HG03280 (cell line): ENCODE measurements at regions not wholly inside any gene's neighbourhood (a gene's known extent, or its start where the extent isn't known, plus 50 kb on each side); places are given as distances from the start of the nearest gene placed in this dataset.
"Not testable (repeated sequence)": the region's sequence is repeated elsewhere in the genome, so short reads cannot be mapped to it uniquely, and the experiment has no call there.

ENCODE experiments used
- ATAC-seq: cut with Tn5 transposase; IDR thresholded peaks from one replicate; pipeline ENCODE4 v1.9.1; 2021; ENCODE audit warnings: mild to moderate bottlenecking, moderate library complexity; ENCODE audit not compliant: unreplicated experiment

GRCh38 chrX:46367491-46367890, 177.7 kb downstream of the ZNF674 start:
- ATAC-seq, result no peak

- no peak for ATAC-seq
Observed at GRCh38 chrX:46366381-46367207, 178.6 kb downstream of the ZNF674 start.

- ATAC-seq, result no peak
Observed at GRCh38 chrX:46354481-46354880, 190.7 kb downstream of the ZNF674 start.

GRCh38 chrX:46341767-46342322, 203.4 kb downstream of the ZNF674 start:
- ATAC-seq, result no peak

- ATAC-seq, result no peak
Observed at GRCh38 chrX:46340696-46341095, 204.5 kb downstream of the ZNF674 start.

- ATAC-seq, result no peak
Observed at GRCh38 chrX:46333550-46333949, 211.7 kb downstream of the ZNF674 start.

GRCh38 chrX:46330981-46331380, 214.2 kb downstream of the ZNF674 start:
- no peak for ATAC-seq

- ATAC-seq, result no peak
Observed at GRCh38 chrX:46330513-46330912, 214.7 kb downstream of the ZNF674 start.

- no peak for ATAC-seq
Observed at GRCh38 chrX:46328133-46328532, 217.1 kb downstream of the ZNF674 start.

GRCh38 chrX:46327566-46328115, 217.6 kb downstream of the ZNF674 start:
- ATAC-seq, result no peak

GRCh38 chrX:46326161-46326560, 219.1 kb downstream of the ZNF674 start:
- no peak for ATAC-seq

- no peak for ATAC-seq
Observed at GRCh38 chrX:46325312-46325877, 219.8 kb downstream of the ZNF674 start.

- ATAC-seq, result no peak
Observed at GRCh38 chrX:46324166-46324565, 221.1 kb downstream of the ZNF674 start.

GRCh38 chrX:46322929-46323328, 222.3 kb downstream of the ZNF674 start:
- ATAC-seq, result not testable (repeated sequence)

GRCh38 chrX:46321676-46322075, 223.5 kb downstream of the ZNF674 start:
- ATAC-seq, result no peak

- no peak for ATAC-seq
Observed at GRCh38 chrX:46319750-46320149, 225.5 kb downstream of the ZNF674 start.

GRCh38 chrX:46318551-46318950, 226.7 kb downstream of the ZNF674 start:
- no peak for ATAC-seq

- ATAC-seq, result no peak
Observed at GRCh38 chrX:46317163-46317562, 228.1 kb downstream of the ZNF674 start.

GRCh38 chrX:46311581-46312120, 233.6 kb downstream of the ZNF674 start:
- ATAC-seq, result no peak

- ATAC-seq, result no peak
Observed at GRCh38 chrX:46310815-46311497, 234.3 kb downstream of the ZNF674 start.

GRCh38 chrX:46308110-46308509, 237.1 kb downstream of the ZNF674 start:
- ATAC-seq, result no peak
